HL-60/S4 treated with phorbol 12-myristate 13-acetate at 8.2 ng/mL for 4 days and 3 days (cell line): ENCODE measurements at regions not wholly inside any gene's neighbourhood (a gene's known extent, or its start where the extent isn't known, plus 50 kb on each side); places are given as distances from the start of the nearest gene placed in this dataset.

Source experiments
- in situ Hi-C: fragments of 300-500 bp; cut with MboI; formaldehyde crosslinking; loops from 2 replicates; pipeline ENCODE4 v1.15.0; 2022; ENCODE audit warnings: low sequenced_read_pairs

DNA sequence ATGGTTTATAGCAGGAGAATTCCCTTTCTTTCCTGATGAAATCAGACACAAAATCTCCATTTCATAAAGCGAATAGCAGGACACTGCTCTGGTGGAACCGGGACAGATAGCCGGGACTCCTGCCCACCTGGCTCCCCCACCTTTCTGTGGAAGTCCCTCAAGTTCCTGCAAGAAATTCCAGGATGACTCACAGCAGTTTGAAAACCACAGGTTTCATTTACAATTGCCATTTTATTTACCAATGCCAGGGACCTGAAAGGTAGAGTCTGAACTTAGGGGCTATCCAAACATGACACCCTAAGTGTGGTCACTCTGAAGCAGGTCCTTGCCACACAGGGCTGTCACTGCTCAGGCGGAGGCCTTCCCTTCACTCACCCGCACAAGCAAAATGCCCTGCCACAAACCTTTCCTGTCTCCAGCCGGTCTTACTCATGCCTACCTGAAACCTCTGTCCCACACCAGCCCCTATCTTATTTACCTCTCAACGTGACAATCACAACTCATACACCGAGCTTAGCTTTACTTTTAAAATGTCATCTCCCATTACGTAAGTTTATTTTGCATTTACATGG lies 63.3 kb upstream of the TAF1L start:
- in situ Hi-C loops, result no loop called here

DNA sequence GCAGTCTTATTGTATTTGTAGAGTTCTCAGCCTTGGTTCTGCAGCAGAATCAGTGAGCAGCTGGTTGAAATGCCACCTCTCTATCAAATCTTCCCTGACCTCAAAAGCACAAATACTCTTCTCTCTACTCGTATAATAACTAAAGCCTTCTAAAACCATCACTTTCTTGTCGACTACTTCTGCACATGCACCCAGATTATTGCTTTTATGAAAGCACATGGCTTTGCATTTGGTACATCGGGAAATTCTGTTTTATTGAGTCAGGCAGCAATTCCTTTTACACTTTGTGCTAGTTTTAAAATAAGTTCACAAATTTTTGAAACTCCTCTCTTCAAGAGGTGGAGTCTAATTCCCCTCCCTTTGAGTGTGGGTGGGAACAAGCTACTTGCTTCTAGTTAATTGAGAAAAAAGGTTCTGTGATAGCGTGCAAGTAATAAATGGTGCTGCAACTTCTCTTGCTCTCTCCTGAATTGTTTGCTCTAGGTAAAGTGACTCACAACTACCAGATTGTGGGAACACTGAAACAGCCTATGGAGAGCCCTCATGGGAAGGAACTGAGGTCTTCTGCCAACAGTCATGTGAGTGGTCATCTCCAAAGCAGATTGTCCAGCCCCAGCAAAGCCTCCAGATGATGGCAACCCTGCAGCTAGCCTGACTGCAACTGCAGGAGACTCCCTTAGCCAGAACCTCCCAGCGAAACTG lies 66.0 kb upstream of the TAF1L start:
- in situ Hi-C loops, result no loop called here

DNA sequence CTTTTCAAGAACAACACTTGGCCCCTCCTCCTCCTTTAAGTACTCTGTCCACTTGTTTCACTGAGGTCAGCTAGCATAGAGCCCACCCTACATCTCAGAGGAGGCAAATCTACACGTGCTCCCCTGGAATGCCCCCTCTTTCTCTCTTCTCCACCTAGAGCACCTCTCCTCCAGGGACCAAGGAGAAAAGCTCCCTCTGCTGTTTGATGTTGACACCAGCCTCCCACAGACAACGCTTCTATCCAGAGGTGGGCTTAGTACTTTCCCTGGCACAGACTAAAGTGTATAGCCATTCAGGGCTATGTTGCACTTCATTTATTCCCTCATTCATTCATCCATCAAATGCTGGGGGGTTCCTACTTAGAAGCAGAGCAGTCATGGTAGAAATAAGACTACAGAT lies 68.2 kb upstream of the TAF1L start:
- in situ Hi-C loops, result no loop called here

DNA sequence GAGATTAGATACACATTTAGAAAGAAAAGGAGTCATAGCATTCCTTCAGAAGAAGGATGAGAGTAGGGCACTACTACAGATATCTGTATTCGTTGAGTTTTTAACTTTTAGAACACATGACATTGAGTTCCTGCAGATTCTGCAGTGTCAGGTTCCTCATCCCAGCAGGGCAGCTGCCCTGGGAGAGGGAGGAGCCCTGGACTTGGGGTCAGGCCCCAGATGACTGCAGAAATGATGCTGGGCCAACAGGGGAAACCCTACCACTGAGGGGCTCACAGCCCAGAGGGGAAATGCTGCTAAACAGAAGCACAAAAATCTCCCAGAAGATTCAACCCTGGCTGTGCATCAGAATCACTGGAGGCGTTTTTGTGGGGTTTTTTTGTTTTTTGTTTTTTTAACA lies 68.9 kb upstream of the TAF1L start:
- in situ Hi-C loops, result no loop called here

DNA sequence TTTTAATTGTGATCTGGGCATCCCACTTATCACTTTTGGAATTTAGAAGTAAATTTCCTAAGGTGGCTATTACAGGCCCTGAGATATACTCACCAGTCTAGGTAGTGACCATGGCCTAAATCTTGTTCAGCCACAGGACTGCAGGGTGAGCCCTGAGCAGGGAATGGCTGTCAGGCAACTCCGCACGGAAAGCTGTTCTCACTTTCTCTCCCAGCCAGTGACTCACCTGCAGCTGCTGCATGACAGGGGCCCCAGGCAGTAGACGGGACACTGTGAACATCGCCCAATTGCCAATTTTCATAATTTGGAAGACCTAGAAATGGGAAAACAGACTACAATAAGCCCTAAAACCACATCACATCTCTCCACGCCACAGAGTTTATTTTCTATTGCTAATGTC lies 69.6 kb upstream of the TAF1L start:
- in situ Hi-C loops, result no loop called here

DNA sequence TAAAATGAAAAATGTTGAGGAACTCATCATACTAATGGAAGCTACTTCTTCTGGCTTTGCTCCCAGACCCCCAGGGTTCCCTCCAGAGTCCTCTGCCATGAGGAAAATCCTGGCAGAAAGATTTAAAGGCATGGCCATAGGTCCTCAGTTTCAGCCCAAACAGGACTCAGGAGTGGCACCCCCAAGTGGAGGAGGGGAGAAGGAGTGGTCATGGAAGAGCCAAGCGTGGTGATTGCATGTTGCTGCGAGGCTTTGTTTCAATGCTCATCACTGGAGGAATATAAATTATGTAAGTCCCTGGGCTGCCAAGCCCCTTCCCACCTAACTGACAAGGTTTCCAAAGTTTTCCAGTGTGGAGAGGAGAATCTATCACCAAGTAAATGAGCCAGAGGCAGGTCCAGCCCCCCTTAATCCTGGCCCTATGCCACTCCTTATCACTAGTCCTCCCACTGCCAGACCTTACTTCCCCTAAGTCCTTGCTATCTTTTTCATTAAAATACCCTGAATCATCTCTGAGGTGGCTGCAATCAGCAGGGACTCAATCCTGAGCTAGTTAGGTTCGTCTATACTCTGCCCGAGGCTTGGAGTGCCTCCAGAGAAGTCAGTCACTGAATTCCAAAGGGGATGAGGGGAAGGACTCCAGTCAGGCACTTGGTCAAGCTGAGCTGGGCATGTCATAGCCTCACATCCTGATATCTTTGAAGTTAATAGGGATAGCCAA lies 70.7 kb upstream of the TAF1L start:
- in situ Hi-C loops, result no loop called here

DNA sequence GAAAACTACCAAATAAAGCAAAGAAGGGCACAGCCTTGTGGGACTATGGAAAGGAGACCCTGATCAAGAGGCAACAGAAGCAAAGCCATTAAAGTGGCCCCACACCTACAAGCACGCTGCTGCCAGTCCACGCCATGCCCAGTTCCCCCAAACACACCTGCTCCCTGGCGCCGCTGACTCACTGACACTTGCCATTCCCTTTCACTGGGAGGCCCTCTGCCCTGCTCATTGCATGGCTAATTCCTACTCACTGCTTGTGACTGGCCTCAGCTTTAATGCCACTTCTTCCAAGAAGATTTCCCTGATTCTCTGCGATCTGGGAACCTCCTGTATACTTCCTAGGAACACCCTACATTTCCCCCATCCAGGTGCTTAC lies 71.2 kb upstream of the TAF1L start:
- in situ Hi-C loops, result no loop called here

DNA sequence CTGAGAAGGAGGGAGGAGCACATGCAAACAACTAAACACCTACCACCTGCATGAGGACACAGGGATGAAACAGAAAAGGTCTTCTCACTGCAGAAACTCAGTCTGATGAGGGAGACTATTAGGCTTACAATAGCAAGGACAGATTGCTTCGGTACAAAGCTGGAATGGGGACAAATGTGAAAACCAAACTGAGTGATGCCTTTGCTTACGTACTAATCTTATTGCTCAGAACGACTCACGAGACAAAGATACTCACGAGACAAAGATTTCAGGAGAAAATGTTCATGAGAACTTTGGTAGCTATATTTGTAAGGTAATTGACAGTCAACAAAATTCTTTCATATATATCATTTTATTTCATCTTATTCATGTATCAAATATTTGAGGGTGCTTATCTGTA lies 71.9 kb upstream of the TAF1L start:
- in situ Hi-C loops, result no loop called here

DNA sequence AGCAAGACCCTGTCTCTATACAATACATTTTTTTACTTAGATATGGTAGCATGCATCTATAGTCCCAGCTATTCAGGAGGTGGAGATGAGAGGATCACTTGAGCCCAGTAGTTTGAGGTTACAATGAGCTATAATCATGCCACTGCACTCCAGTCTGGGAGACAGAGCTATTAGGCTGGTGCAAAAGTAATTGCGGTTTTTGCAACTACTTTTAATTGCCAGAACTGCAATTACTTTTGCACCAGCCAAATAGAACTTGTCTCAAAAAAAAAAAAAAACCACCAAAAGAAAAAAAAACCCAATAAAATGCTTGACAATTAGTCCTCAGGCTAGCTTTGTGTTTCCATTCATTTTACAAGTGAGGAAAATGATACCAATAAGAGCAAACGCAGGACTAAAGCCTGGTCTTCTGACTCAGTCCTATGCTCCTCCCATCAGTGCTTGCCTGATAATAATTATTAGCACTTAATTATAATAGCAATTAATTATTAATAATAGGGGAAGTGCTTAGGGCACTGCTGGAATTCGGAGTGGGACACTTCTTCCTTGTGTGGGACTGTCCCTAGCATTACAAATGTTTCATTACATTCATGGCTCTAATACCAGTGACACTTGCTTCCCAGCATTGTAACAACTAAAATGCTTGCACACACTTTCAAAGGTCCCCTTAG lies 73.1 kb upstream of the TAF1L start:
- in situ Hi-C loops, result no loop called here

DNA sequence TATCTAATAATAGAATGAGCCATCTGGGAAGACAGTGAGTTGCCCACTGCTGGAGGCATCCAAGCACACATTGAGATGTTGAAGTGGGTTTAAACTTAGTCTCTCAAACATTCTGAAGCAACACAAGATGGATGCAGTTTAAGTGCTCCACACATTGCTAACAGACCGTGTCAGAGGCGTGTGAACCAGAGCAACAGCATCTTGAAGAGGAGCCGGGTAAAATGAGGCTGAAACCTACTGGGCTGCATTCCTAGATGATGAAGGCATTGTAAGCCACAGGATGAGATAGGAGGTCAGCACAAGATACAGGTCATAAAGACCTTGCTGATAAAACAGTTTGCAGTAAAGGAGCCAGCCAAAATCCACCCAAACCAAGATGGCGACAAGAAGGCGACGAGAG lies 73.5 kb upstream of the TMEM215 start:
- in situ Hi-C loops, result no loop called here

DNA sequence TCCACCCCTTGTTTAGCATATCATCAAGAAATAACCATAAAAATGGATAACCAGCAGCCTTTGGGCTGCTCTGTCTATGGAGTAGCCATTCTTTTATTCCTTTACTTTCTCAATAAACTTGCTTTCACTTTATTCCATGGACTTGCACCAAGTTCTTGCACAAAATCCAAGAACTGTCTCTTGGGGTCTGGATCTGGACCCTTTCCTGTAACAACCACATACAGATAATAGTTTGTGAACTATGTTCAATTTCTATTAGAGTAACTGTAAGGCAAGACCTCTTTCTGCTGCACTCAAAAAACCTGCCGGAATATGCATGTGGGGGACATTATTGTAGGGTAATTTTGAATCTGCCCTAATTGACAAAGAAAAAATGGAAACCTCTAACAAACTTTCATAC lies 66.9 kb upstream of the TMEM215 start:
- in situ Hi-C loops, result no loop called here

DNA sequence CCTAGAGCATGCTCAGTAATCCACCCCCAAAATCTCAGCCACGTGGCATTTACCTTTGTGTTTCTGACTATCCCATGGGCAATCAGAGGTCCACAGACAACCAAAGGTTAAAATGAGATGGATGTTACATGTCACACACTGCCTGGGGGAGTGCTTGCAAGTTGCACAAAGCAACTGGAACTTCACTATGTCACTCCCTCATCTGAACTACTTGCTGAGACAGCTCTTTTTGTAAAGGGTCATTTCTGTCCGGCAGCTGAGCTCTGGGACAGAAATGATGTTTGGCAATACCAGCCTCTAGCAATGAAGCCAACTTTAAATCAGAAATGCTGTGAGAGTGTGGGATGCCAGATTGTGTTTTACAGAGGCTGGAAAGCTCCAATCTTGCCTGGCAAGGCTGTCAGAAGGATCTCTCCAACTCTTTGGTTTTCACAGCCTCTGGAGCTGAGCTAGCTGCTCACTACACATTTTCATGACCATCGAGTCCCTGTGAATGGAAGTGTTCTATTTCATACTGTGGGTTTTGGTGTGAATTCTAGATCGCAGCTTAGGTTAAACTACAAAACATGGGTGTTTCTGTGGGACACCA lies 66.3 kb upstream of the TMEM215 start:
- in situ Hi-C loops, result no loop called here

DNA sequence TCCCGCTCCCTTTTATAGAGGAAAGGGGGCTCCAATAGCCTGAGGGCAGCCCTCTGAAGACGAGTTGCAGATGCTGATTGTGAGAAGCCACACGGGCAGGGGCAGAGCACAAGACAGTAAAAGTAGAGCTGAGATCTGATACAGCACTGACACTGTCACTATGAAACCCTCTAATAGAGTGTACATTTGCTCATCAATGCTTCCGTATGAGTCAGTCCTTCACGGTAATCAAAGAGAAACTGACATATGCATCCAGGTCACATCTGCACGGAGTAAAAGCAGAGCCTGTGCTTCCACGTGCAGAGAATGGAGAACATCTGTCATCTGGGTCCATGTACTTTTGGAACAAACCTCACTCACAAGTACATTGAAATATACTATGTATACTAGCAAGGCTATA lies 60.6 kb upstream of the TMEM215 start:
- in situ Hi-C loops, result no loop called here

DNA sequence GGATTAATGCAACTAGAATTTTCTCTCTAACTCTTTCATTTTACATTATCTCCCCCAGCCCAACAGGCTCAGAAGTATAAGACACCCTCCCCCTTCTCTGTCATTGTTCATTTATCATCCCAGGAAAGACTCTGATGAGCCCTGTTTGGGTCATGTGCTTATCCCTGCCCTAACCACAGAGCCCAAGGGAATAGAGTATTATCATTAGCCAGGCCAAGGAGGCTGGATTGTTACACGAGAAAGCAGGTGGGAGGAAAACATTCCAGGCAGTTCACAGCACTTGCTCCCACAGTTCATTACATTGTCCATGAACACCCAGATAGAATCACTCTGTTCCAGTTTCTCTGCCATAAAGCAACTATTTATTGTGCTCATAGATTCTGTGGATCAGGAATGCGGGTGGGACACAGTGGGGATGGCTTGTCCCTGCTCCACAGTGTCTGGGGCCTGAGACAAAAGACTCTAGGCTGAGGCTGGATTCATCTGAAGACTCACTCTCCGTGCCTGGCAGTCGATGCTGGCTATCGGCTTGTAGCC lies 59.5 kb upstream of the TMEM215 start:
- in situ Hi-C loops, result no loop called here

DNA sequence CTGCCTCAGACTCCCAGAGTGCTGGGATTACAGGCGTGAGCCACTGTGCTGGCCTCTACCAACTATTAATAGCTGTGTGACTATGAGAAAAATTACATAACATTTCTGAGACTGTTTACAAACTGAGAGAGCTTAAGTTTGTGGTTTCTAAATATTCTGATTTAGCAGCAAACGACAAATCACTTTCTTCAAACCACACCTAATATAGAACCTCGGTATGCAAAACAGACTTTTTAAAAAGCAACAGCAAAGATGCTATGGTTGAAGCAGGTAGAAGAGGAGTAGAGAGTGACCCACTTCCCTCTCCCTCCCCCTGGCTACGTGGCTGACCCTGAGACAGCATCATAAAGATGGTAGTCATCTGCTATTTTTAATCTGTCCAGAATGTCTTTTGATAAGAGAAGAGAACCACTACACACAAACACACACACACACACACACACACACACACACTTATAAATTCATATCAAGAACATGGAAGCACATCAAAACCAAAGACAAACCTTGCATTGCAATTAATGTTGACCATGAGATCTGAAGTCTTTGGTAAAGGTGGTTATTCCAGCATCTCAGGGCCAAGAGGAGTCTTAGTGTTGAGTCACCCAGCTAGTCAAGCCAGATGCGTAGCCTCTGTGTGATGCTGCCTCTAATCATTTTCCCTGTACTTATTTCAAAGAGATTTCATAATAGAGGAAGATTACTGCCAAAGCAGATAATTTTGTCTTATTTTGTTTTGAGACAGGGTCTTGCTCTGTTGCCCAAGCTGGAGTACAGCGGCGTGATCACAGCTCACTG lies 58.1 kb upstream of the TMEM215 start:
- in situ Hi-C loops, result loop anchor here (25.0 kb wide), 1 partner anchor 88 kb away; the partner anchor contains the start of gene TAF1L

DNA sequence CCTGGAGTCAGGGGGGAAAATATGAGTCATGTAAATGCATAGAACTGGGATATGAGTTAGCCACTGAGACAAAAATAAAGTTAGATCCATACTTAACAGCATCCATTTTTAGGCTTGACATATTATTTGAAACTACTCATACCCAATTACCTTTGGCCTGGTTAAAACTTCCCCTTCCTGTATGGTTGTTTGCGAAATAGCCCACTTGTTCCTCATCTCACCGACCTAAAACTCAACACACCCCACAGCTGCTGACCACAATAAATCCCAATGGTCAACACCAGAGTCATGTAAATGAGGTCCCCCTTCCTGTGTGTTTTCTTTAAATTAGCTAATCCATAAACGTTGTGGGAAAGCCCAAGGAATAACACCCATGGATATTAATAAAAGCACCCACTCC lies 55.2 kb upstream of the TMEM215 start:
- in situ Hi-C loops, result loop anchor here (25.0 kb wide), 1 partner anchor 91 kb away; the partner anchor contains the start of gene TAF1L
